Breast epithelium (tissue), 4 donors: ENCODE measurements at regions not wholly inside any gene's neighbourhood (a gene's known extent, or its start where the extent isn't known, plus 50 kb on each side); places are given as distances from the start of the nearest gene placed in this dataset.

Experiments
- DNase-seq, 2 donors: peaks; one replicate each; pipeline ENCODE4 v3.0.0-alpha.2; 2019; ENCODE audit warnings: low spot score in 2 of 2
- H3K27ac ChIP-seq, 2 donors: fragments of 200-600 bp; sonication (generic) in 1 of 2; one replicate each; pipeline ENCODE4 v1.5.1; 2016 to 2019; ENCODE audit warnings: mild to moderate bottlenecking in 1 of 2
- H3K27me3 ChIP-seq, 2 donors: fragments of 200-600 bp; sonication (generic) in 1 of 2; one replicate each; pipeline versions ENCODE4 v1.5.1 to v1.6.0; 2017 to 2019; ENCODE audit warnings: control low read depth in 1 of 2, mild to moderate bottlenecking in 1 of 2
- H3K36me3 ChIP-seq: fragments of 200-600 bp; one replicate; pipeline ENCODE4 v1.5.1; 2019
- H3K4me1 ChIP-seq, 2 donors: fragments of 200-600 bp; sonication (generic); one replicate each; pipeline ENCODE4 v1.5.1; 2016 to 2019; ENCODE audit warnings: control low read depth in 1 of 2
- H3K4me3 ChIP-seq, 3 donors: fragments of 200-600 bp; sonication (generic); 1 replicate in 2 of 3; 2 replicates in 1 of 3; pipeline ENCODE4 v1.5.1; 2016 to 2019; ENCODE audit warnings: mild to moderate bottlenecking in 3 of 3, moderate library complexity in 2 of 3
- H3K9me3 ChIP-seq, 2 donors: fragments of 200-600 bp; sonication (generic) in 1 of 2; one replicate each; pipeline ENCODE4 v1.5.1; 2016 to 2019; ENCODE audit warnings: control low read depth in 1 of 2
- CTCF ChIP-seq, 3 donors: fragments of 450-650 bp; IDR thresholded peaks; one replicate each; pipeline ENCODE4 v1.5.1; 2016 to 2017; ENCODE audit warnings: antibody characterized with exemption in 3 of 3, mild to moderate bottlenecking in 3 of 3, moderate library complexity in 3 of 3
- POLR2A ChIP-seq: fragments of 450-650 bp; IDR thresholded peaks from one replicate; pipeline ENCODE4 v1.6.1; 2016; ENCODE audit warnings: antibody characterized with exemption, mild to moderate bottlenecking, moderate library complexity
- POLR2AphosphoS5 ChIP-seq, 3 donors: sonication (generic); formaldehyde crosslinking; IDR thresholded peaks; one replicate each; pipeline ENCODE4 v1.6.1; 2017; ENCODE audit warnings: antibody characterized with exemption in 3 of 3
- intact Hi-C: fragments of 100-400 bp; cut with DNase I; formaldehyde crosslinking; loops from one replicate; pipeline ENCODE4 v1.15.1; 2023; ENCODE audit warnings: low total_unique reads

- Histone ChIP-seq H3K4me1 (no peaks in the 10 kb centered on the region), H3K27me3 (no peaks in the 10 kb centered on the region), H3K27ac (no peak overlapping the region), H3K36me3 (no peaks in the 10 kb centered on the region), H3K4me3 (no peak overlapping the region), H3K9me3 (no peaks in the 10 kb centered on the region)
- intact Hi-C loops = no loop called here
- TF ChIP-seq POLR2AphosphoS5 (IDR thresholded peaks at IDR 0.05) (no peak), CTCF (IDR thresholded peaks at IDR 0.05) (no peak), POLR2A (no peak)
- no peak for DNase-seq
Measured at GRCh38 chr4:10736266-10736665, 51.7 kb upstream of the CLNK start.

- no peaks in the 10 kb centered on the region for H3K4me1 ChIP-seq
- H3K36me3 ChIP-seq = no peaks in the 10 kb centered on the region
- DNase-seq = no peak
- no peak overlapping the region for H3K4me3 ChIP-seq
- TF ChIP-seq CTCF (IDR thresholded peaks at IDR 0.05) (no peak), POLR2A (no peak), POLR2AphosphoS5 (IDR thresholded peaks at IDR 0.05) (no peak)
- no peak overlapping the region for H3K27ac ChIP-seq
- no peaks in the 10 kb centered on the region for H3K27me3 ChIP-seq
- no peaks in the 10 kb centered on the region for H3K9me3 ChIP-seq
- intact Hi-C loops = no loop called here
Measured at GRCh38 chr4:10734697-10735096, 50.1 kb upstream of the CLNK start.
